ENCODE measurements at regions not wholly inside any gene's neighbourhood (a gene's known extent, or its start where the extent isn't known, plus 50 kb on each side); places are given as distances from the start of the nearest gene placed in this dataset.

- H3K4me1 ChIP-seq (ENCODE audit: control insufficient read depth, insufficient read depth, low read length, unreplicated experiment) = peaks cover 12% of the 10 kb centered on the region
- no peak overlapping the region for H3K27ac ChIP-seq (ENCODE audit: low read depth, low read length)
- no peaks in the 10 kb centered on the region for H3K36me3 ChIP-seq (ENCODE audit: insufficient read depth, low read length)
- no peaks in the 10 kb centered on the region for H3K79me2 ChIP-seq (ENCODE audit: control insufficient read depth, insufficient read depth, low read length, unreplicated experiment)
- no peak overlapping the region for H3K4me3 ChIP-seq (ENCODE audit: low read depth, low read length)
- no peak overlapping the region for H2AFZ ChIP-seq (ENCODE audit: low read length, unreplicated experiment)
- peaks cover 6% of the 10 kb centered on the region; the same call in 1 of the 2 replicates for H3K27me3 ChIP-seq (ENCODE audit: insufficient read depth, low read length)
Measured at GRCh38 chr9:4435197-4435596, 55.1 kb upstream of the SLC1A1 start.

DNA sequence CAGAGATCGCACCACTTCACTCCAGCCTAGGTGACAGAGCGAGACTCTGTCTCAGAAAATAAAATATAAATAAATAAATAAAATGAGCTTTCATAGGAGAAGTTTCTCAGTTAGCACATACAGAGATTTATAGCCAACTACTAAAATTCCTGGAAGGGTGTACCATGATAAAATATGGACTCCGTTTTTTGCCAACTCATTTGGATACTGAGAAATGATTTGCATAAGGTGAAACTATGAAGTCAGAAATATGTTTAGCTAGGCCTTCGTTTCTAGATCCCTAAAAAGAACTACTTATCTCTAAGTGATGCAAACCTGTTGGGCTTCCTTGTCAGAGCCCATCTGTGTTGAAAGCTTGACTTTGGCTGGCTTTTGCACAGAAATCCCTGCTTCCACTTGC, 56.9 kb upstream of the SLC1A1 start:
- no peak overlapping the region for H2AFZ ChIP-seq (ENCODE audit: low read length, unreplicated experiment)
- no peaks in the 10 kb centered on the region for H3K79me2 ChIP-seq (ENCODE audit: control insufficient read depth, insufficient read depth, low read length, unreplicated experiment)
- no peak overlapping the region for H3K27ac ChIP-seq (ENCODE audit: low read depth, low read length)
- peaks cover 14% of the 10 kb centered on the region for H3K4me1 ChIP-seq (ENCODE audit: control insufficient read depth, insufficient read depth, low read length, unreplicated experiment)
- H3K36me3 ChIP-seq (ENCODE audit: insufficient read depth, low read length) = no peaks in the 10 kb centered on the region
- H3K27me3 ChIP-seq (ENCODE audit: insufficient read depth, low read length) = no peaks in the 10 kb centered on the region
- no peak overlapping the region for H3K4me3 ChIP-seq (ENCODE audit: low read depth, low read length)

- H3K4me1 ChIP-seq (ENCODE audit: control insufficient read depth, insufficient read depth, low read length, unreplicated experiment) = peaks cover 14% of the 10 kb centered on the region
- H3K27me3 ChIP-seq (ENCODE audit: insufficient read depth, low read length) = no peaks in the 10 kb centered on the region
- H3K79me2 ChIP-seq (ENCODE audit: control insufficient read depth, insufficient read depth, low read length, unreplicated experiment) = no peaks in the 10 kb centered on the region
- H3K4me3 ChIP-seq (ENCODE audit: low read depth, low read length) = peak overlapping the region; percentile 41; the same call in 1 of the 2 replicates
- no peaks in the 10 kb centered on the region for H3K36me3 ChIP-seq (ENCODE audit: insufficient read depth, low read length)
- peak overlapping the region; percentile 57 for H3K27ac ChIP-seq (ENCODE audit: low read depth, low read length)
- H2AFZ ChIP-seq (ENCODE audit: low read length, unreplicated experiment) = peak overlapping the region; percentile 99
Measured at GRCh38 chr9:4430432-4431261, 59.6 kb upstream of the SLC1A1 start.

DNA sequence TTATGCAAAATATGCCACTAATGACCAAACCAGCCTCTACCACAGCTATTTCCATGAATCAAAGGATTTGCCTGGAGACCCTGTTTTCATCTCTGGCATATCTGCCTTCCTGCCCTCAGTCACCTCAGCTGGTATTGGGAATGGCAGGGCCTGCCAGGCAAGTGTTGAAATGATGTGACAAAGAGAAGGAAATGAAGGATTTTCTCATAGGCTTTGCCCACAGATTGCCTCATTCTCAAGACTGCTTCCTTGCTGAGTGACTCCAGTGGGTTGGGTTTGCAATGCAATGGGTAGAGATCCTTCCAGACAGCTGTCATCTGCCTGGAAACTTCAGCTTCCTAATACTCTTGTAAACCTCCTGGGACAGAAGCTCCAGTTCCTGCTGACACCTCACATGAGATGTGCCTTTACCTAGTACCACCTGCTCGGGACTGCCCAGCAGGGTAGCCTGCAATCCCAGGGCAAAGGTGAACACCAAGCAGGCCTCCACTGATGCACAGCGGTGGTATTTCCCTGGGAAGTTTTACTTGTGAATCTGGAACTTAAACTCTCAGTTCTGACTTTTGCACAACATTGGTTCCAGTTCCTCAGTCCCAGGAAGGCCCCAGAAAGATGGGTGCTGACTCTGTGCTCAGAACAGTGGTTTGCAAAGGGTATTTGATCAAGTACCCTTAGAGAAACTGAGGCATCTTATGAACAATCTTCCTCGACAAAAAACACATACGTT, 64.8 kb upstream of the SLC1A1 start:
- no peak overlapping the region for H3K4me3 ChIP-seq (ENCODE audit: low read depth, low read length)
- H3K79me2 ChIP-seq (ENCODE audit: control insufficient read depth, insufficient read depth, low read length, unreplicated experiment) = no peaks in the 10 kb centered on the region
- no peak overlapping the region for H2AFZ ChIP-seq (ENCODE audit: low read length, unreplicated experiment)
- H3K36me3 ChIP-seq (ENCODE audit: insufficient read depth, low read length) = no peaks in the 10 kb centered on the region
- H3K27me3 ChIP-seq (ENCODE audit: insufficient read depth, low read length) = no peaks in the 10 kb centered on the region
- peak overlapping the region; percentile 24 for H3K27ac ChIP-seq (ENCODE audit: low read depth, low read length)
- H3K4me1 ChIP-seq (ENCODE audit: control insufficient read depth, insufficient read depth, low read length, unreplicated experiment) = peaks cover 15% of the 10 kb centered on the region

GRCh38 chr9:4424891-4425290, 65.4 kb upstream of the SLC1A1 start:
- Histone ChIP-seq H3K4me1 (ENCODE audit: control insufficient read depth, insufficient read depth, low read length, unreplicated experiment) (peaks cover 9% of the 10 kb centered on the region), H3K27me3 (ENCODE audit: insufficient read depth, low read length) (no peaks in the 10 kb centered on the region), H3K27ac (ENCODE audit: low read depth, low read length) (peak overlapping the region; percentile 24), H3K4me3 (ENCODE audit: low read depth, low read length) (no peak overlapping the region), H3K79me2 (ENCODE audit: control insufficient read depth, insufficient read depth, low read length, unreplicated experiment) (no peaks in the 10 kb centered on the region), H2AFZ (ENCODE audit: low read length, unreplicated experiment) (no peak overlapping the region), H3K36me3 (ENCODE audit: insufficient read depth, low read length) (no peaks in the 10 kb centered on the region)

GRCh38 chr9:4424038-4424437, 66.2 kb upstream of the SLC1A1 start:
- Histone ChIP-seq H3K27ac (ENCODE audit: low read depth, low read length) (no peak overlapping the region), H3K27me3 (ENCODE audit: insufficient read depth, low read length) (no peaks in the 10 kb centered on the region), H3K79me2 (ENCODE audit: control insufficient read depth, insufficient read depth, low read length, unreplicated experiment) (no peaks in the 10 kb centered on the region), H3K4me1 (ENCODE audit: control insufficient read depth, insufficient read depth, low read length, unreplicated experiment) (peaks cover 9% of the 10 kb centered on the region), H3K4me3 (ENCODE audit: low read depth, low read length) (no peak overlapping the region), H3K36me3 (ENCODE audit: insufficient read depth, low read length) (no peaks in the 10 kb centered on the region), H2AFZ (ENCODE audit: low read length, unreplicated experiment) (no peak overlapping the region)

DNA sequence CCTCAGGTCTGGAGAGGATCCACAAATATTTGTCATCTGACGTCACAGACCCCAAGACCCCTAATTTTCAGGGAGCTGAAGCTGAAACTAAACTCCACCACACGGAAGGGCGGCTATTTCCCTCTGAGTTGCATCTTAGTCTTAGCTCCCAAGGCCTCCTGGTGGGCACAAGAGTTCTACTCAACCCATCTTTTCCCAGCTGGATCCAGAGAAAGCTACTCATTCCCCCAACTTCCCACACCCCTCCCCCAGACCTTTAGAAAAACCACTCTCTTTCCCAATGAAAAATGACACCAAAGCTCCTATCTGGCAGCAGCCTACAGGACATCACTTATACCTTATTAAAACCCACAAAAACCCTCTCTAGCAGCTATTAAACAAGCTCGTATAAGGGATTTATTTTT, 67.1 kb upstream of the SLC1A1 start:
- Histone ChIP-seq H3K79me2 (ENCODE audit: control insufficient read depth, insufficient read depth, low read length, unreplicated experiment) (no peaks in the 10 kb centered on the region), H3K36me3 (ENCODE audit: insufficient read depth, low read length) (no peaks in the 10 kb centered on the region), H3K27ac (ENCODE audit: low read depth, low read length) (no peak overlapping the region)

GRCh38 chr9:4422495-4422894, 67.8 kb upstream of the SLC1A1 start:
- no peak overlapping the region for H3K27ac ChIP-seq (ENCODE audit: low read depth, low read length)
- H3K27me3 ChIP-seq (ENCODE audit: insufficient read depth, low read length) = no peaks in the 10 kb centered on the region
- no peak overlapping the region for H3K4me3 ChIP-seq (ENCODE audit: low read depth, low read length)
- peaks cover 9% of the 10 kb centered on the region for H3K4me1 ChIP-seq (ENCODE audit: control insufficient read depth, insufficient read depth, low read length, unreplicated experiment)
- no peaks in the 10 kb centered on the region for H3K36me3 ChIP-seq (ENCODE audit: insufficient read depth, low read length)
- no peak overlapping the region for H2AFZ ChIP-seq (ENCODE audit: low read length, unreplicated experiment)
- H3K79me2 ChIP-seq (ENCODE audit: control insufficient read depth, insufficient read depth, low read length, unreplicated experiment) = no peaks in the 10 kb centered on the region

More for the DNA sequence above, 67.1 kb upstream of the SLC1A1 start:
- Histone ChIP-seq H3K4me1 (ENCODE audit: control insufficient read depth, insufficient read depth, low read length, unreplicated experiment) (peaks cover 9% of the 10 kb centered on the region), H3K27me3 (ENCODE audit: insufficient read depth, low read length) (no peaks in the 10 kb centered on the region), H3K4me3 (ENCODE audit: low read depth, low read length) (no peak overlapping the region), H2AFZ (ENCODE audit: low read length, unreplicated experiment) (no peak overlapping the region)

DNA sequence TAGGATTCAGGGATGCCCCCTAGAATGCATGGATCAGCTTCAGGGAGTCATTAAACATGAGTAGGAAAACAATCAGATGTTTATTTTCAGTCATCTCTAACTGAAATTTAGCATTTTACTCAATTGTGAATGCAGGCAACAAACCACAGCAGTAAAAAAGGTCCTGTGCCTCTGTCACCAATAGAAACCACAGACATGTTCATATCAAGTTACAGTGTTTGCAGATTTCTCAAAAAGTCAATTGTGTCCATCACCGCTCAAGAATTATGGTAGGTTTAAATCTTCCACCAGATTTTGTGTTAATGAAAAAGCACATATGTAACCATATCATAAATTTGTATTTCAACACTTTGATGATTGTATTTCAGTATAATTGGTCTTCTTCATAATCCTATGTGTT, 68.4 kb upstream of the SLC1A1 start:
- Histone ChIP-seq H3K4me1 (ENCODE audit: control insufficient read depth, insufficient read depth, low read length, unreplicated experiment) (peaks cover 9% of the 10 kb centered on the region), H2AFZ (ENCODE audit: low read length, unreplicated experiment) (no peak overlapping the region), H3K27me3 (ENCODE audit: insufficient read depth, low read length) (no peaks in the 10 kb centered on the region), H3K79me2 (ENCODE audit: control insufficient read depth, insufficient read depth, low read length, unreplicated experiment) (no peaks in the 10 kb centered on the region), H3K27ac (ENCODE audit: low read depth, low read length) (no peak overlapping the region), H3K4me3 (ENCODE audit: low read depth, low read length) (no peak overlapping the region), H3K36me3 (ENCODE audit: insufficient read depth, low read length) (no peaks in the 10 kb centered on the region)

DNA sequence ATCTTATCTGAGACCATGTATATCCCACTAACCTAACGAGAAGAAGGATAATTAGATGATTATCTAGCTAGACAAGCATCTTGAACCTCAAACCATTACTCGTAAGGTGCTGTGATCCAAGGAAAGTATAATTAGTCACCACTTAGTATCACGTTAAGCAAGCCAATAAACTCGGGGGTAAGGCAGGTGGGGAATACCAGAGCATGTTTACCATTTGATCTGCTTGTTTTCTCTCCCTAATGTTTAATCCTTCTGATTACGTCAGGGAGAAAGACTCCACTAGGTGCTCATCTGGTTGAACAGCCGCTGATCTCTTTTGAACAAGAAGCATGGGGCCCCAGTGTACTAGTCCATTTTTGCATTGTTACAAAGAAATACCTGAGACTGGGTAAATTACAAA, 69.9 kb upstream of the SLC1A1 start:
- peaks cover 6% of the 10 kb centered on the region for H3K4me1 ChIP-seq (ENCODE audit: control insufficient read depth, insufficient read depth, low read length, unreplicated experiment)
- no peak overlapping the region for H2AFZ ChIP-seq (ENCODE audit: low read length, unreplicated experiment)
- H3K4me3 ChIP-seq (ENCODE audit: low read depth, low read length) = no peak overlapping the region
- H3K79me2 ChIP-seq (ENCODE audit: control insufficient read depth, insufficient read depth, low read length, unreplicated experiment) = no peaks in the 10 kb centered on the region
- H3K27me3 ChIP-seq (ENCODE audit: insufficient read depth, low read length) = no peaks in the 10 kb centered on the region
- H3K36me3 ChIP-seq (ENCODE audit: insufficient read depth, low read length) = no peaks in the 10 kb centered on the region
- no peak overlapping the region for H3K27ac ChIP-seq (ENCODE audit: low read depth, low read length)

Data from ACC112 (cell line).